H1 (cell line): ENCODE measurements at regions not wholly inside any gene's neighbourhood (a gene's known extent, or its start where the extent isn't known, plus 50 kb on each side); places are given as distances from the start of the nearest gene placed in this dataset.

Source experiments
- ATF3 ChIP-seq: IDR thresholded peaks from 2 replicates; pipeline ENCODE4 v1.6.1; 2011; ENCODE audit warnings: low read depth, mild to moderate bottlenecking, low read length; ENCODE audit not compliant: insufficient read depth
- CHD7 ChIP-seq: fragments of 300-600 bp; sonication (generic); IDR thresholded peaks from 2 replicates; pipeline ENCODE4 v1.7.1; 2012; ENCODE audit warnings: low read length, moderate library complexity, mild to moderate bottlenecking, inconsistent platforms; ENCODE audit not compliant: insufficient replicate concordance
- SUZ12 ChIP-seq: fragments of 200-600 bp; sonication (generic); IDR thresholded peaks from 2 replicates; pipeline ENCODE4 v1.6.1; 2012; ENCODE audit warnings: mild to moderate bottlenecking, inconsistent platforms, low read length, moderate library complexity, mixed read lengths
- TAF7 ChIP-seq: optimal IDR thresholded peaks from 2 replicates; pipeline ENCODE3; 2011; ENCODE audit warnings: low read depth, mild to moderate bottlenecking, inconsistent platforms, low read length, moderate library complexity, borderline replicate concordance

- TF ChIP-seq CHD7 (no peak), TAF7 (no peak), ATF3 (no peak), SUZ12 (no peak)
These were observed 882.7 kb downstream of the BRD1 start (continued) for GRCh38 chr22:48944751-48945620.
